HuH-7 (cell line): ENCODE measurements at regions not wholly inside any gene's neighbourhood (a gene's known extent, or its start where the extent isn't known, plus 50 kb on each side); places are given as distances from the start of the nearest gene placed in this dataset.
"Not testable (repeated sequence)": the region's sequence is repeated elsewhere in the genome, so short reads cannot be mapped to it uniquely, and the experiment has no call there.

Source experiments
- DNase-seq: peaks from one replicate; pipeline ENCODE4 v3.0.0; 2011; ENCODE audit warnings: low spot score

GRCh38 chr3:110397115-110397514 is 674.5 kb upstream of the NECTIN3 start:
- DNase-seq, result no peak

- no peak for DNase-seq
These were observed 671.3 kb upstream of the NECTIN3 start for GRCh38 chr3:110400315-110400714.

GRCh38 chr3:110405830-110406585 is 665.6 kb upstream of the NECTIN3 start:
- no peak for DNase-seq

DNA sequence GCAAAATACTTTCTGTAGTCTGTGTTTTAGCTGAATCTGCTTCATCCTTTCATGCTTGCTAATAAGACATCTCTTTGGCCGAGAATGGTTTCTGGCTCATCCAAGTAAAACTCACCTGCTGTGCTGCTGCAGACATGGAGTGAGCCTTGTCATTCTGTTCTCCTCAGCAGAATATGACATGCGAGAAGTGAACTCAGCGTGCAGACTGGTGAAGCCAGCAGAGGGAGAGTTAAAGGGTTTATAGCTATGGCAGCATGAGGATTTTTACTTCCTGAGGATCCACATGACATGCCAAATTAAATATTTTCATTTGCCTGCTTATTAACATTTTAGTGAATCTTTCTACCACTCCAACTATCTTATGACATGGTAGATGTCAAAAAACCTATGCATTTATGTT is 658.4 kb upstream of the NECTIN3 start:
- DNase-seq, result no peak

- no peak for DNase-seq
These were observed 657.5 kb upstream of the NECTIN3 start for GRCh38 chr3:110413807-110414748.

DNA sequence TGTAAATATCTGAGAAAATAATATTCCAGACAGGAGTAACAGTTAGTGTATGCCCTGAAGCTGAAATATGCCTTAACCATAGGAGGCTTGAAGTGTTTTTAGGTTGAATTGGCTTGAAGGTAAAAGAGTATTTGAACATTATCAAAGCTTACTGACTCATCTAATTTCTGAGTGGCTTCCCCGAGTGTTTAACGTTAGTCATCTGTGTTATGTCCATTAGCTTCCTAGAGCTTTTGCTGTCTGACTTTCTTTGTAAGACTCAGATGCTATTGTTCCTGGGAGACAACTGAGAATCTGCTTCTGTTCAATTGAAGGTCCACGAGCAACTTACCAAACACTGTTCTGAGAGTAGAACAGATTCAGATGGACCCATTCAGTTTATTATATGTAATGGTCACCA is 656.8 kb upstream of the NECTIN3 start:
- DNase-seq, result no peak

- DNase-seq, result no peak
These were observed 652.5 kb upstream of the NECTIN3 start for GRCh38 chr3:110419096-110419495.

DNA sequence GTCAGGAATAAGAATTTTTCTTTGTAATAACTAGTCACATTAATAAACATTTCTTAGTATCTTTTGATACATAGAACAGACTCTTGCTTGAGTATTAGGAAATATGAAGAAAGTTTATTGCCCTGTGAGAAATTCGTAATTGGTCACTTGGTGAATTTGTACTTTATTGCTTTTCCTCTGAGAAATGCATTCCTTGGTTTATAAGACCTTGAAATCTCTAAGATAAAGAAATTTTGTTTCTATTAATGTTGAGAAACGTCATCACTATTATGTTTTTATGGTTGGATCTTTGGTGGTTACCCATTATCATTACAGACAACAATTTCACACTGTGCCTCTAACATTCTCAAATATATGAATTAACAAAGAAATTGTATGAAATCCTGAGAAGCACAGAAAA is 652.0 kb upstream of the NECTIN3 start:
- DNase-seq, result no peak

DNA sequence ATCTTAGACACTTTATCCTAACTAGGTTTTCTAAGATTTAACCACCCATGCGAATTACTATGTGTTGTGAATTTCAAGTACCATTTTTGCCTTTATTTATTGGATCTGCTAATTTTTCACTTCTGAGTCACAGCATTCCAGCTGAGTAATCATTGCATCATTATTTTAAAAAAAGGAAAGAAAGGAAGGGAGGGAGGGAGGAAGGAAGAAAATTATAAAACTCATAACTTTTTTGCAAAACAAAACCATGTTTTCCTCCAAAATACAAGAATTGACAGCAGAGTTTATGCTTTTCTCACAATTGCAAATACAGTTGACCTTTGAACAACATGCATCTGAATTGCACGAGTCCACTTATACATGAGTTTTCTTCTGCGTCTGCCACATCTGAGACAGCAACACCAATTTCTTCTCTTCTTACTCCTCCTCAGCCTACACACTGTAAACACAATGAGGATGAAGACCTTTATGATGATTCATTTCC is 651.4 kb upstream of the NECTIN3 start:
- no peak for DNase-seq

DNA sequence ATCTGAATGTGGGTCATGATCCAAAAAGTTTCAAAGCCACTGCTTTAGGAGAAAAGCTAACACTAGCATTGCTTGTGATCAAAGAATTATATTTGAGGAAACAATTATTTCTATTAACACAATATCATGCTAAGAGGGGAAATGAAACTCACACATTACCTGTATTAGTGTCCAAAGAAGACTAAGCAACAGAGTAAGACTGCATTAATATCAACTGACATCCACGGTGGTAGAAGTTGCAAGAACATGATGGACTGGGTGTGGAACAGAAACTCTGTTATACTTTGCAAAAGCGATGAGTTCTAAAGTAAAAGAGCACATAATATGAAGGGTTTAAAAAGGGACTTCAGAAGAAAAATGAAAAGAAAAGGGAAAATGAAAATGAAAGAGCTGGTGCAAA is 648.3 kb upstream of the NECTIN3 start:
- DNase-seq, result no peak

- no peak for DNase-seq
These were observed 641.5 kb upstream of the NECTIN3 start for GRCh38 chr3:110430146-110430545.

GRCh38 chr3:110436209-110436608 is 635.4 kb upstream of the NECTIN3 start:
- no peak for DNase-seq

DNA sequence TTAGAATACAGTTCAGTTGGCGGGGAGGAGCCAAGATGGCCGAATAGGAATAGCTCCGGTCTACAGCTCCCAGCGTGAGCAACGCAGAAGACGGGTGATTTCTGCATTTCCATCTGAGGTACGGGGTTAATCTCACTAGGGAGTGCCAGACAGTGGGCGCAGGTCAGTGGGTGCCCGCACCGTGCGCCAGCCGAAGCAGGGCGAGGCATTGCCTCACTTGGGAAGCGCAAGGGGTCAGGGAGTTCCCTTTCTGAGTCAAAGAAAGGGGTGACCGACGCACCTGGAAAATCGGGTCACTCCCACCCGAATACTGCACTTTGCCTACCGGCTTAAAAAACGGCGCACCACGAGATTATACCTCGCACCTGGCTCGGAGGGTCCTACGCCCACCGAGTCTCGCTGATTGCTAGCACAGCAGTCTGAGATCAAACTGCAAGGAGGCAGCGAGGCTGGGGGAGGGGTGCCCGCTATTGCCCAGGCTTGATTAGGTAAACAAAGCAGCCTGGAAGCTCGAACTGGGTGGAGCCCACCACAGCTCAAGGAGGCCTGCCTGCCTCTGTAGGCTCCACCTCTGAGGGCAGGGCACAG is 631.5 kb upstream of the NECTIN3 start:
- DNase-seq, result not testable (repeated sequence)

DNA sequence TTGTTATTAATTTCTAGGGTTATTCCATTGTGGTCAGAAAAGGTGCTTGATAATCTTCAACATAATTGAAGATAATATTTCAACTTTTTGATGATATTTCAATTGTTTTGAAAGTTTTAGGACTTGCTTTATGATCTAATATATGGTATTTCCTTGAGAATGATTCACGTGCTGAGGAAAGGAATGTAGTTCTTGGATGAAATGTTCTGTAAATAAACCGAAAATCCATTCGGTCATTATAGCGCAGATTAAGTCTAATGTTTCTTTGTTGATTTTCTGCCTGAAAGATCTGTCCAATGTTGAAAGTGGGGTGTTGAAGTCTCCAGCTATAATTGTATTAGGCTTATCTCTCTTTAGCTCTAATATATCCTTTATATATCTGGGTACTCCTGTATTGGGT is 617.5 kb upstream of the NECTIN3 start:
- no peak for DNase-seq

- no peak for DNase-seq
These were observed 615.6 kb upstream of the NECTIN3 start for GRCh38 chr3:110456001-110456400.

GRCh38 chr3:110456438-110457138 is 615.0 kb upstream of the NECTIN3 start:
- no peak for DNase-seq

DNA sequence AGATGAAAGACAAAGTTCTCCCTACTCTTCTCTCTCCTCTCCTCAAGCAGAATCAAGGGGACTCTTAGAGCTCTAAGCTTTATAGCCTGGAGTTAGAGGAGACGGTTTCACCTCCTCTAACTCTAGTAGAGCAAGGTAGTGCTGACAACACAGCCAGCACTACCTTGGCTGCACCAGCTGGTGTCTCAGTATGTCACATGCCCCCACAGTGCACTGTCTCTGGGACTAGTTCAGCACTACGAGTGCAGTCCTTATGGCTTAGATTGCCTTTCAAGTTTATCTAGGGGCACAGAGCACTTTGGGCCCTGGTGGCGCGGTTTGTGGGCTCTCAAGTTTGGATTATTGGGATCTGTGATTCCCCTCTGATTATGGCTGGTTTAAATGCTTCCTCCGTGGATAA is 614.1 kb upstream of the NECTIN3 start:
- DNase-seq, result no peak

DNA sequence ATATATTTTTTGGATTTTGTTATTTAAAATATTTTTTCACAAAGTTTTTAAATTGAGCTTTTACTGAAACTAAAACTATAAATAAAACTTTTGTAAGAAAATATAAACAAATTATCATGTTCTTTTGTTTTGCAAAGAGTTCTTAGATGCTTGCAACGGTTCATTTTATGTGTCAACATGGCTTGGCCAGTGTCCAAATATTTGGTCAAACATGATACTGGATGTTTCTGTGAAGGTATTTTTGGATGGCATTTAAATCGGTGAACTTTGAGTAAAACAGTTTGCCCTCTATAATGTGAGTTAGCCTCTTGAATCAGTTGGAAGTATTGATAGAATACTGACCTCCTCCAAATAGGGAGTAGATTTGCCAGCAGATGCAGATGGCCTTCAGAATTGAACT is 612.6 kb upstream of the NECTIN3 start:
- no peak for DNase-seq

DNA sequence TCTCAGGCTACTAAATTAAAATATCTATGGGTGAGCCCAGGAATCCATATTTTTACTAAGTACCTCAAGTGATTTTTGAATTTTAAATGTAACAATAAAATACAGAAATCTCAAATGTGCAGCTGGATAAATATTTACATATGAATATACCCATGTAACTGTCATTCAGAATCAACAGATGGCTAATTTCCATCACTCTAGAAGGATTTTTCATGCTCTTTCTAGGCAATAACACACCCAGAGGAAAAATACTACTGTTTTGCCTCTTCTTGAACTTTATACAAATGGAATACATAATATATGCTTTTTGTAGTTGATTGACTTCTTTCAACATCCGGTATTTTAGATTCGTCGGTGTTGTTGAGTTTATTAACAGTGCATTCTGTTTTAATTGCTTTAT is 601.3 kb upstream of the NECTIN3 start:
- DNase-seq, result no peak

DNA sequence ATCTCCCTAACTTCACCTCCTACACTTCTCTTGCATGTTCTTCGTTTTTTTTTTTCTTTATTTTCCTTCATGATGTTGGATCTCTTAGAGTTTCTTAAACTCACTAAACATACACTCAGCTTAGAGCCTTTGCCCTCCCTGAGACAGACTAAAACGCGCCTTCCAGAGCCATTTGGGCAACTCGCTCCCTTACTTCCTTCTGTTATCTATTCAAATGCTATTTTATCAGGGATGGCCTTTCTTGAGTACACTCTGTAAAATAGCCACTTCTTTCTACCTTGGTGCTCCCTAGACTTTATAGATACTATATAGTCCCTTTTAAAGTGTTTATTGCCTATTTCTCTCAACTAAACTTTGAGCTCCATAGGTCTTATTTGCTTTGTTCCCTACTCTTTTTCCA is 598.2 kb upstream of the NECTIN3 start:
- DNase-seq, result no peak

DNA sequence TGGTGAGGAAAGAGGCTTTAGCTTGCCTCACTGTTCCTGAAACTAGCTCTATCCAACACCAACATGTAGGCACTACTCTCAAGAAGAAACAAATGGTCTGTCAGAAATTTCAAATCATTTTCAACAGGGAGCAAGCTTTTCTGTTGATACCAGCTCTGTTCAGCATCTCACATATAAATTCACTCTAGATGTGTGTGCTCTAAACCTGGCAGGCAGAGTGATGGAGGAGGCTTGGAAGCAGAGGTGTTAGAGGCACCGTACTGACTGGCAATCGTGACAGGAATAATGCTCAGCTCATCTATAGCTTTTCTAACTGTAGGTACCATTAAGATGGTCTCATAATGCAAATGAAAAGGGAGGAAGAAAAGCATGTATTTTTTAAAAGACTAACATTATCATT is 597.2 kb upstream of the NECTIN3 start:
- DNase-seq, result no peak

DNA sequence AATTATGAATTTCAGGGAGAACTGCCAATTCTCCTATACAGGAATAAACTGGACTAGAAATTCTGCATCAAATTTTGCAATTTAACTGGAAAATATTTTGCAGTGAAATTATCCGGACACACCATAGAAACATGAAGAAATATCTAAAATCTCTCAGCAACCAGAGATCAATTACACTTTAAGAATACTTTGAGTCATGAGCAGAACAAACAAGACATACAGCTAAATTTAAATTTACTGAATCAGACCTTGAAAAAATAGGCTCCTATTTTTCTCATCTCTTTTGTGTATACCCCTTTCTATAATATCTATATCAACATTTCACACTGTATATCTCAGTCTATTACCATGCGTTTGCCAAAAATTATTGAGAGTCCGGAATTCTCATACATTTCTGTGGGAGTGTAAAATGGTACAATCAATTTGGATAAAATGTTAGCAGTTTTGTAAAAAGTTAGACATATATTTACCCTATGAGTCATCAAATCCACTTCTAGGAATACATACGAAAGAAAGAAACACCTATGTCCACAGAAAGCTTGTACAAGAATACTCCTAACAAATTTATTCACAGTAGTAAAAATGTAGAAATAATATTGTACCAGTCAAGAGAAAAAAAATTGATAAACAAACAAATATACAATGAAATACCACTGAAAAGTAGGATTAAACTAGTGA is 593.1 kb upstream of the NECTIN3 start:
- no peak for DNase-seq
